K562 (cell line): ENCODE measurements at regions not wholly inside any gene's neighbourhood (a gene's known extent, or its start where the extent isn't known, plus 50 kb on each side); places are given as distances from the start of the nearest gene placed in this dataset.

Experiments
- ATAC-seq: fragments of 200-7000 bp; cut with Tn5 transposase; 3 replicates; pipeline ENCODE4 v1.9.1; 2020; ENCODE audit warnings: moderate library complexity
- BruUV-seq: library from RNA; stranded (reverse); fragments of 400-500 nt; replicated peaks from 2 replicates; lab custom pipeline; 2021; lab: Mats Ljungman, UMichigan
- CTCF ChIA-PET: fragments of 300-600 bp; formaldehyde crosslinking; extraction: SDS; loops from one replicate; lab custom pipeline; 2021; ENCODE audit warnings: low intra/inter-chr PET ratio; lab: Yijun Ruan, JAX
- POLR2A ChIA-PET: fragments of 300-600, 350-650 bp; sonication (Branson Sonifier 250); formaldehyde crosslinking; extraction: SDS; loops from one replicate; lab custom pipeline; 2021; ENCODE audit warnings: antibody characterized with exemption, inconsistent platforms; lab: Yijun Ruan, JAX
- DNase-seq, 4 experiments: peaks; one replicate each; pipeline versions ENCODE4 v3.0.0 to v3.0.0-alpha.2; 2011 to 2018; ENCODE audit warnings: low spot score in 3 of 4, mixed read lengths in 3 of 4; ENCODE audit errors: extremely low read depth in 1 of 4
- FAIRE-seq: peaks from 2 replicates; lab custom pipeline; 2011; peaks lifted over from hg19 to GRCh38; lab: Jason Lieb, UNC
- H2AFZ ChIP-seq: 2 replicates; pipeline ENCODE4 v1.6.0; 2011; ENCODE audit warnings: low read depth, low read length, control low read depth, inconsistent platforms
- H3K27ac ChIP-seq: fragments of 200-600 bp; 3 replicates; pipeline ENCODE4 v1.8.0; 2011; ENCODE audit warnings: low read depth, mild to moderate bottlenecking, control low read depth, inconsistent platforms, low read length, moderate library complexity, mixed read lengths; ENCODE audit errors: extremely low read depth
- H3K27me3 ChIP-seq, 2 experiments: fragments of 300-600 bp in 1 of 2; 2 replicates in 1 of 2; 3 replicates in 1 of 2; pipeline versions ENCODE4 v1.6.0 to v1.8.0; 2011; ENCODE audit warnings: inconsistent platforms in 2 of 2, low read length in 2 of 2, mild to moderate bottlenecking in 1 of 2, mixed read lengths in 1 of 2, moderate library complexity in 1 of 2; ENCODE audit not compliant: control insufficient read depth in 2 of 2, insufficient read depth in 2 of 2
- H3K36me3 ChIP-seq: fragments of 300-600 bp; 3 replicates; pipeline ENCODE4 v1.8.0; 2011; ENCODE audit warnings: mild to moderate bottlenecking, low read length, inconsistent platforms; ENCODE audit not compliant: control insufficient read depth, insufficient read depth
- H3K4me1 ChIP-seq, 2 experiments: fragments of 200-600 bp in 1 of 2; replicated peaks in 1 of 2; 2 replicates in 1 of 2; 3 replicates in 1 of 2; pipeline versions ENCODE4 v1.5.1 to v1.8.0; 2011; ENCODE audit warnings: inconsistent platforms in 2 of 2, low read length in 2 of 2, mild to moderate bottlenecking in 1 of 2, mixed read lengths in 1 of 2, moderate library complexity in 1 of 2; ENCODE audit not compliant: control insufficient read depth in 2 of 2, insufficient read depth in 2 of 2
- H3K4me2 ChIP-seq: 2 replicates; pipeline ENCODE4 v1.6.1; 2011; ENCODE audit warnings: low read length, control low read depth, inconsistent platforms, mixed read lengths; ENCODE audit not compliant: insufficient read depth
- H3K4me3 ChIP-seq: fragments of 200-600 bp; sonication (generic), shearing (Covaris generic); 2 replicates; pipeline ENCODE4 v1.5.1; 2016; ENCODE audit warnings: control low read depth, inconsistent platforms
- H3K79me2 ChIP-seq: fragments of 200-600 bp; 3 replicates; pipeline ENCODE4 v1.8.0; 2011; ENCODE audit warnings: low read length, inconsistent platforms; ENCODE audit not compliant: control insufficient read depth, insufficient read depth
- H3K9ac ChIP-seq, 2 experiments: 2 replicates each; pipeline versions ENCODE4 v1.6.0 to v1.6.1; 2011; ENCODE audit warnings: low read depth in 2 of 2, low read length in 2 of 2, control low read depth in 1 of 2, inconsistent platforms in 1 of 2, mild to moderate bottlenecking in 1 of 2, mixed read lengths in 1 of 2; ENCODE audit not compliant: insufficient read depth in 1 of 2
- H3K9me1 ChIP-seq: one replicate; pipeline ENCODE4 v1.6.0; 2011; ENCODE audit warnings: inconsistent platforms, mild to moderate bottlenecking, low read length, moderate library complexity; ENCODE audit not compliant: control insufficient read depth, insufficient read depth
- H3K9me3 ChIP-seq: replicated peaks from 2 replicates; pipeline ENCODE4 v1.5.1; 2011; ENCODE audit warnings: low read depth, low read length, inconsistent platforms; ENCODE audit not compliant: control insufficient read depth, insufficient read depth
- H4K20me1 ChIP-seq: replicated peaks from 2 replicates; pipeline ENCODE4 v1.6.1; 2011; ENCODE audit warnings: low read length, inconsistent platforms, mixed read lengths; ENCODE audit not compliant: control insufficient read depth, insufficient read depth
- FUS ChIP-seq: fragments of 200-400 bp; formaldehyde crosslinking; optimal IDR thresholded peaks from 2 replicates; pipeline ENCODE3; 2017; ENCODE audit warnings: low read depth, low read length
- PHTF2 ChIP-seq: fragments of 250-450 bp; sonication (Bioruptor Pico); IDR thresholded peaks from 2 replicates; pipeline ENCODE4 v1.5.0; 2021; ENCODE audit warnings: mild to moderate bottlenecking
- STAT5B ChIP-seq: fragments of 250-450 bp; sonication (Bioruptor Pico); IDR thresholded peaks from 2 replicates; pipeline ENCODE4 v1.8.0; 2021; ENCODE audit warnings: mild to moderate bottlenecking, inconsistent platforms
- TCF7 ChIP-seq: sonication (generic); IDR thresholded peaks from 2 replicates; pipeline ENCODE4 v1.6.1; 2016; ENCODE audit warnings: antibody characterized with exemption, borderline replicate concordance
- ZEB2 ChIP-seq: fragments of 450-650 bp; IDR thresholded peaks from 2 replicates; pipeline ENCODE4 v1.6.1; 2016
- ZFX ChIP-seq: sonication (generic); formaldehyde crosslinking; IDR thresholded peaks from 2 replicates; pipeline ENCODE4 v1.8.0; 2022; ENCODE audit warnings: mild to moderate bottlenecking, missing genetic modification reagents, moderate library complexity
- ZNF121 ChIP-seq: sonication (generic); formaldehyde crosslinking; conservative IDR thresholded peaks from 2 replicates; pipeline ENCODE4 v1.8.0; 2022; ENCODE audit warnings: missing genetic modification reagents
- ZNF184 ChIP-seq: sonication (generic); formaldehyde crosslinking; IDR thresholded peaks from 2 replicates; pipeline ENCODE4 v1.5.0; 2020; ENCODE audit warnings: missing genetic modification reagents
- ZNF316 ChIP-seq: fragments of 450-650 bp; IDR thresholded peaks from 2 replicates; pipeline ENCODE4 v1.6.1; 2016
- ZNF445 ChIP-seq: fragments of 250-450 bp; sonication (Bioruptor Pico); IDR thresholded peaks from 2 replicates; pipeline ENCODE4 v1.4.0; 2020; ENCODE audit warnings: low read depth, mild to moderate bottlenecking, moderate library complexity
- whole genome bisulfite sequencing: fragments of 100-300 bp; shearing (Covaris generic); methylation state at CpG from one replicate; pipeline ENCODE4 v1.1.6; 2016; ENCODE audit warnings: low coverage, mixed read lengths; ENCODE audit not compliant: insufficient coverage; ENCODE audit errors: missing lambda C conversion rate; 5-methylcytosine and 5-hydroxymethylcytosine counted together
- in situ Hi-C: fragments of 300-500 bp; cut with MboI; formaldehyde crosslinking; loops from 4 replicates; pipeline ENCODE4 v1.15.0; 2018; ENCODE audit warnings: inconsistent platforms, mixed read lengths
- intact Hi-C: fragments of 100-400 bp; cut with micrococcal nuclease; formaldehyde crosslinking; loops from 2 replicates; pipeline ENCODE4 v1.14.2; 2022
- TF ChIP-seq, protein P1 (sequence below), 2 experiments: fragments of 450-650 bp in 1 of 2; sonication (generic) in 1 of 2; formaldehyde crosslinking in 1 of 2; IDR thresholded peaks; 2 replicates each; pipeline versions ENCODE4 v1.7.1 to v1.9.0; 2016 to 2022; ENCODE audit warnings: inconsistent platforms in 1 of 2, mild to moderate bottlenecking in 1 of 2, missing genetic modification reagents in 1 of 2

DNA sequence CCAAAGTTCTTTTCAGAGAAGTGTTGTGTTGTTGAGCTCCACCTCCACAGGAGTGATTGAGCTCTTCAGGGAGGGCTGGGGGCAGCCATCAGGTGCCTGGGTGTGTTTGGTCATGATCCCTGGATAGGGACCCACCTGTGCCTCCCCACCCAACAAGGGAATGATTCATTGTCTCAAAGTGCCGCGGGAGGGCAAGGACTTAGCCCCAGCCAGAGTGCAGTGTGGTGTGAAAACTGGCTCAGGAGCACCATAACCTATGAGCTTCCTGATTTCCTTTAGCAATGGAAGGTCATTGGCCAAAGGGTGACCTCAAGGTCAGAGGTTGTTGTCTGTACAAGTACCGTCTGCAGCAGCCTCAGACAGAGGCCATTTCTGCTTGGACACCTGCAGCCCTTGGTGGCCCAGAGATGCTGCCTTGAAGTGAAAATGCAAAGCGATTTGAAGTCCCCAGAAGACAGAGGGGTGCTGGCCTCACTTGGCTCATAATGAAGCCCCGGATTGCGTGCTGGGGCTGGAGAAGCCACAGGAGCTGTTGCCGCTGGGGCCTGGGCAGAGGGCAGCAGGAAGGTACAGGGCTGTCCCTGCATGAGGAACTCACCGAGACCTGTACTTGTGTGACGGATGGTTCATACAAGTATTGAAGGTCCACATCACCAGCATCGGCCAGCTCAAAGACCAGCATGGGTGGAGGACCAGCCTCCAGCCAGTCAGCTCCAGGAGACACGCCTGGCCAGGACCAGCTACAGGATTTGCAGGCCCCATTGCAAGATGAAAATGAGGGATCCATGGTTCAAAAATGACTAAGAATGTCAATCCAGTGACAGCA is 100.6 kb upstream of the DUSP22 start (continued):
- TF ChIP-seq ZNF445 (CRISPR knock-in tag) (no peak), TCF7 (no peak), ZFX (no peak)

DNA sequence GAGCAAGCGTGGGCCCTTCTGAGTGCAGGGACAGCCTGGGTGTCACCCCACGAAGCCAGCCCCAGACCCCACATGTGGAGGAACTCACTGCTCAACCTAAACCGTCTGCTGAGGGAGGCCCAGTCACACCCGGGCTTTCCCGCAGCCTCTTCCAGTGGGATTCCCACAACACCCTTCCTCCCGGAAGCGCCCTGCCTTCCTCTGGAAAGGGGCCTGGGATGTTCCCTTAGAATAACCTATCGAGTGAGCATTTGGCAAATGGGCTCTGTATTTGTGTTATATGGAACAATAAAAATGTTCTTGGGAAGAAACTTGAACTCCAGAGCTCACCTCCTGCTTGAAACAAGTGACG is 100.0 kb upstream of the DUSP22 start:
- Histone ChIP-seq H4K20me1 (no peaks in the 10 kb centered on the region), H3K36me3 (no peaks in the 10 kb centered on the region), H3K27ac (no peak overlapping the region), H3K4me1 (peaks cover 0 to 10% of the 10 kb centered on the region in 2 experiments; a peak in 2 of 5 replicates), H3K4me2 (no peak overlapping the region), H3K4me3 (no peak overlapping the region), H3K9me3 (no peaks in the 10 kb centered on the region), H3K9ac (no peak overlapping the region), H3K79me2 (no peaks in the 10 kb centered on the region), H2AFZ (no peak overlapping the region), H3K9me1 (no peaks in the 10 kb centered on the region), H3K27me3 (peaks cover 3 to 18% of the 10 kb centered on the region in 2 experiments; a peak in 4 of 5 replicates)
- DNase-seq (no peak), ATAC-seq (no peak), FAIRE-seq (no peak)
- intact Hi-C loops (no loop called here), in situ Hi-C loops (no loop called here)
- ChIA-PET CTCF (no interaction called here), POLR2A (interaction anchor here (0.7 to 0.8 kb wide), 2 partner anchors 11 to 182 kb away, joined by 3 to 4 read pairs; no protein-coding TSS in a partner anchor)
- WGBS: 19% methylated on average over 9 of the region's 9 CpGs
- BruUV-seq: no TSS peak
- TF ChIP-seq ZNF184 (no peak), ZEB2 (no peak), ZNF316 (no peak), PHTF2 (CRISPR knock-in tag) (no peak), ZNF121 (CRISPR knock-in tag) (no peak), STAT5B (no peak), FUS (no peak)
- TF ChIP-seq, protein P1, sequence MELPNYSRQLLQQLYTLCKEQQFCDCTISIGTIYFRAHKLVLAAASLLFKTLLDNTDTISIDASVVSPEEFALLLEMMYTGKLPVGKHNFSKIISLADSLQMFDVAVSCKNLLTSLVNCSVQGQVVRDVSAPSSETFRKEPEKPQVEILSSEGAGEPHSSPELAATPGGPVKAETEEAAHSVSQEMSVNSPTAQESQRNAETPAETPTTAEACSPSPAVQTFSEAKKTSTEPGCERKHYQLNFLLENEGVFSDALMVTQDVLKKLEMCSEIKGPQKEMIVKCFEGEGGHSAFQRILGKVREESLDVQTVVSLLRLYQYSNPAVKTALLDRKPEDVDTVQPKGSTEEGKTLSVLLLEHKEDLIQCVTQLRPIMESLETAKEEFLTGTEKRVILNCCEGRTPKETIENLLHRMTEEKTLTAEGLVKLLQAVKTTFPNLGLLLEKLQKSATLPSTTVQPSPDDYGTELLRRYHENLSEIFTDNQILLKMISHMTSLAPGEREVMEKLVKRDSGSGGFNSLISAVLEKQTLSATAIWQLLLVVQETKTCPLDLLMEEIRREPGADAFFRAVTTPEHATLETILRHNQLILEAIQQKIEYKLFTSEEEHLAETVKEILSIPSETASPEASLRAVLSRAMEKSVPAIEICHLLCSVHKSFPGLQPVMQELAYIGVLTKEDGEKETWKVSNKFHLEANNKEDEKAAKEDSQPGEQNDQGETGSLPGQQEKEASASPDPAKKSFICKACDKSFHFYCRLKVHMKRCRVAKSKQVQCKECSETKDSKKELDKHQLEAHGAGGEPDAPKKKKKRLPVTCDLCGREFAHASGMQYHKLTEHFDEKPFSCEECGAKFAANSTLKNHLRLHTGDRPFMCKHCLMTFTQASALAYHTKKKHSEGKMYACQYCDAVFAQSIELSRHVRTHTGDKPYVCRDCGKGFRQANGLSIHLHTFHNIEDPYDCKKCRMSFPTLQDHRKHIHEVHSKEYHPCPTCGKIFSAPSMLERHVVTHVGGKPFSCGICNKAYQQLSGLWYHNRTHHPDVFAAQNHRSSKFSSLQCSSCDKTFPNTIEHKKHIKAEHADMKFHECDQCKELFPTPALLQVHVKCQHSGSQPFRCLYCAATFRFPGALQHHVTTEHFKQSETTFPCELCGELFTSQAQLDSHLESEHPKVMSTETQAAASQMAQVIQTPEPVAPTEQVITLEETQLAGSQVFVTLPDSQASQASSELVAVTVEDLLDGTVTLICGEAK (IDR thresholded peaks at IDR 0.05): no peak
- TF ChIP-seq, protein P1 (CRISPR knock-in tag; IDR thresholded peaks at IDR 0.05): no peak
